Rectal smooth muscle tissue (tissue), 1 donor: ENCODE measurements at regions not wholly inside any gene's neighbourhood (a gene's known extent, or its start where the extent isn't known, plus 50 kb on each side); places are given as distances from the start of the nearest gene placed in this dataset.
"Not testable (repeated sequence)": the region's sequence is repeated elsewhere in the genome, so short reads cannot be mapped to it uniquely, and the experiment has no call there.

ENCODE experiments used
- H3K27ac ChIP-seq: one replicate; pipeline ENCODE4 v1.7.0; 2013; ENCODE audit warnings: low read depth, low read length, inconsistent platforms
- H3K27me3 ChIP-seq: one replicate; pipeline ENCODE4 v1.7.0; 2013; ENCODE audit warnings: low read length; ENCODE audit not compliant: control insufficient read depth, insufficient read depth
- H3K36me3 ChIP-seq: one replicate; pipeline ENCODE4 v1.7.0; 2013; ENCODE audit warnings: low read length; ENCODE audit not compliant: control insufficient read depth, insufficient read depth
- H3K4me1 ChIP-seq: one replicate; pipeline ENCODE4 v1.7.0; 2013; ENCODE audit warnings: low read length; ENCODE audit not compliant: control insufficient read depth, insufficient read depth
- H3K4me3 ChIP-seq: one replicate; pipeline ENCODE4 v1.7.0; 2013; ENCODE audit warnings: low read length
- H3K9ac ChIP-seq: one replicate; pipeline ENCODE4 v1.7.0; 2013; ENCODE audit warnings: low read length

DNA sequence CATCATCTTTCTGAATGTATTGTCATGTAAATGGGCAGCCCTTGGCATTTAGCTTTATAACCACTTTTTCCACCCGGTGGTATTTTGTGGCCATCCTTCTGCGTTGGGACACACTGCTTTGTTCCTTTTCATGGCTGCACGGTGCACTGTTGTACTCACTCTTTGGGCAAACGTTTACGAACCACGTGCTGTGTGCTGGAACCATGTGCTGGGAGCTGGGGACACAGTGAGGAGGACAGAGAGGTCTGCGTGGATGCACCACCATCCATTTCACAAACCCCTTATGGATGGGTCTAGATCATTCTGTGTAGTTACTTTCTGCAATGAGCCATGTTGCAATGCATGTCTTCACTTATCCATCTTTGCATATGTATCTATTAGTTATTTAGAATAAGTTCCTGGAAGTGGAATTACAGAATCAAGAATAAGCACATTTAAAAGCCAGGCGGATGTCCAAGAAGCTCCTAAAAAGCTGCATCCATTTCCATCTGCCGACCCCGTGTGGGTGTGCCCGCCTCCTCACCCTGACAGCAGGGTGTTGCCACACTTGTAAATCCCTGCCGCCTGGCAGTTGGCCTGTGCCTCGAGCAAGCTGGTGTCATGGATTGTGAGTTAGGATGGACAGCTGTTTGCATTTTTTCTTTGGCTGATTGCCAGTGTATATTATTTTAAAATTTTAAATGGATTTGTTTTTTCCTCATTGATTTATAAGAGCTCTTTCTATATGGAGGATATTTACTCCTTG is 183.8 kb downstream of the LAT start:
- not testable (repeated sequence) for H3K9ac ChIP-seq, H3K4me3 ChIP-seq, H3K27ac ChIP-seq, H3K4me1 ChIP-seq, H3K27me3 ChIP-seq, H3K36me3 ChIP-seq

DNA sequence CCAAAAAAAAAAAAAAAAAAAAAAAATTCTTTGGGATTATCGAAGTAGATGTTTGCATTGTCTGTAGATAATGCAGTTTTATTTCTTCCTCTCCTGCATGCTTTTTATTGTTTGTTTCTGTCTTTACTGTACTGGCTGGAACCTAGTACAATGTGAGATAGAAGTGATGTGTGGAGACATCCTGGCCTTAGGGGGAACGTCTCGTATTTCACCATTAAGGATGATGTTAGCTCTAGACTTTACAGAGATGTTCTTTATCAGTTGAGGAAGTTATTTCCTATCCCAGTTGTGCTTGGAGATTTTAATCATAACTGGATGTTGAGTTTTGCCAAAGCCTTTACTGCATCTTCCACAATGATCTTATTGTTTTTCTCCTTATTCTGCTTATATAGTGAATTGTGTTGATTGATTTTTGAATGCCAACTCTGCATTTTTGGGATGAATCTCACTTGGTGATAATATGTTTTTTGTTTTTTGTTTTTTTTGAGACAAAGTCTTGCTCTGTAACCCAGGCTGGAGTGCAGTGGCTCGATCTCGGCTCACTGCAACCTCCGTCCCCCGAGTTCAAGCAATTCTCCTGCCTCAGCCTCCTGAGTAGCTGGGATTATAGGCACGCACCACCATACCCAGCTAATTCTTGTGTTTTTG is 179.7 kb downstream of the LAT start:
- H3K9ac ChIP-seq, H3K27ac ChIP-seq, H3K4me3 ChIP-seq, H3K27me3 ChIP-seq, H3K4me1 ChIP-seq, H3K36me3 ChIP-seq: not testable (repeated sequence)

DNA sequence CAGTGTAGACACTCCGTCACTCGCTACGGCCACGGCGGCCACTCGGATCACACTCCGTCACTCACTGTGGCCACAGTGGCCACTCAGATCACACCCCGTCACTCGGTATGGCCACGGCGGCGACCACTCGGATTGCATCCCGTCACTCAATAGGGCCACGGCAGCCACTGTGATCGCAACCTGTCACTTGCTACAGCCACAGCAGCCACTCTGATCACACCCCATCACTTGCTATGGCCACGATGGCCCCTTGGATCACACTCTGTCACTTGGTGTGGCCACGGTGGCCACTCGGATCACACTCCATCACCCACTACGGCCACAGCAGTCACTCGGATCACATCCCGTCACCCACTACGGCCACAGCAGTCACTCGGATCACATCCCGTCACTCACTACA is 175.3 kb downstream of the LAT start:
- H3K4me1 ChIP-seq, H3K4me3 ChIP-seq, H3K27ac ChIP-seq, H3K36me3 ChIP-seq, H3K9ac ChIP-seq, H3K27me3 ChIP-seq: not testable (repeated sequence)

DNA sequence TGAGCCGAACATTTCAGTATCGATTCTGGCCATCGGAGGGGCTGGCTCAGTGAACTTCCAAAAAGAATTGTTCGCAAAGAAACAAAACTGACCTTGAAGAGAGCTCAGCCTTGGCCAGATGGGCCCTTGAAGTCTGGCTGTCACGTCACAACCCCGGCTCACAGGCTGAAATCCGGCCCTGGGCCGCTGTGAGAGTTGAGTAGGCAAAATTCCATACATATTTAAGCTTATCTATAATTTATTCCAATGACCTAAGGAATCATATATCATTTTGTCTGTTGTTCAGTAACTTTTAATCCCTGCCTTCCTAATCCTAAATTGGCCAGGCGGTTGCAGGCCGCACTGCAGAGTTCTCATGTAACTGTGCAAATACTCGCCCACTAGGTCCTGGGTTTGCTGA is 174.8 kb downstream of the LAT start:
- H3K27me3 ChIP-seq, H3K4me1 ChIP-seq, H3K36me3 ChIP-seq, H3K27ac ChIP-seq, H3K4me3 ChIP-seq, H3K9ac ChIP-seq: not testable (repeated sequence)

DNA sequence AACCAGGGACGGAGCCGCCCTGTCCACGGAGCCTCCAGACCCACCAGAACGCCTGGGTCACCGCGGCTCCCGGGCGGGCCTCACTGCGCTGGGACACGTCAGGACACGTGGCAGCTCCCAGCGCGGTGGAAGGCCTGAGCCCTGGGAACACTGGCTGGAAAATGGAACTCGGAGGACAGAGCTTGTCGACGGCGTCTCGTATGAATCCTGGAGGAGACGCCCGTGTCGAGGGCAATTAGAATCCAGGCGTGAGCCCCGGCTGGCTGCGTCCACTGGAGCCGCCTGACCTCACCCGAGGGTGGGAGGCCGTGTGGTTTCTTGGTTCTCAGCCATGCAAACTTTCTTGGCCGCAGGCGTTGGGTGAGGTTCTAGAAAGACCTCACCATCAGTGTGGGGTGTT is 173.9 kb downstream of the LAT start:
- Histone ChIP-seq H3K4me3 (no peak overlapping the region), H3K27me3 (no peaks in the 10 kb centered on the region), H3K27ac (no peak overlapping the region), H3K4me1 (peaks cover 4% of the 10 kb centered on the region), H3K36me3 (no peaks in the 10 kb centered on the region), H3K9ac (no peak overlapping the region)

DNA sequence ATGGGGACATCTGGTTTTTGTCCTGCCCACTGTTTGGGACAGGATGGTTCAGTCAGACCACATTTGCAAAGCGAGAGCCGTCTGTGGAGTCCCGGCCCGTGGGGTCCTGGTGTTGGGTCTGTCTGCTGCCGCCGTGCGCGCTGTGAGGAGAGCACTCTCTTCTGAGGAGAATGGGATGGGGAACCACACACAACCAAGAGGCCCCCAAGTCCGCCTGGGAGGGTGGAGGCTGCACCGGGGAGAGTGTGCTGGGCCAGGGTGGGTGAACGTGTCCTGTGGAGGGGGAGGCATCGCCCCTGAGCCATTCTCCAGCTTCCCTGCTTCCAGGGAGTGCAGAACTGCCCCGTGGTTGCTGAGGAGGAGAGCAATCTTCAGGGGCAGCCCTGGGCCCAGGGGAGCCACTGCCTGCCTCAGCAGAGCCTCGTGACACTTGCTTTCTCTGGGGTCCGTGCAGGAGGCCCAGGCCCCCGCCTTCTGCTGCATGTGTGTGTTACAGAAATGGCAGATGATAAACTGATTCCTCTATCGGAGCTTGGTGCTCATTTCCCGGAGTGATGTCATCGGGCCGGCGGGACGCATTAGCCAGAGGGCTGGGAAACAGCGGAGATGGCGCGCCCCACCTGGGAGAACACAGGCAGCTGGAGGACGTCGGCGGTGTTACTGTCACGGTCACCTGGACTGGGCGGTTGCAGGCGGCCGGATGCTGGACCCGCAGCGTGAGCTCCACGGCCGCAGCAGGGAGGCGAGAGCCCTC is 173.4 kb downstream of the LAT start:
- not testable (repeated sequence) for H3K4me1 ChIP-seq, H3K9ac ChIP-seq, H3K27ac ChIP-seq, H3K36me3 ChIP-seq, H3K4me3 ChIP-seq, H3K27me3 ChIP-seq

DNA sequence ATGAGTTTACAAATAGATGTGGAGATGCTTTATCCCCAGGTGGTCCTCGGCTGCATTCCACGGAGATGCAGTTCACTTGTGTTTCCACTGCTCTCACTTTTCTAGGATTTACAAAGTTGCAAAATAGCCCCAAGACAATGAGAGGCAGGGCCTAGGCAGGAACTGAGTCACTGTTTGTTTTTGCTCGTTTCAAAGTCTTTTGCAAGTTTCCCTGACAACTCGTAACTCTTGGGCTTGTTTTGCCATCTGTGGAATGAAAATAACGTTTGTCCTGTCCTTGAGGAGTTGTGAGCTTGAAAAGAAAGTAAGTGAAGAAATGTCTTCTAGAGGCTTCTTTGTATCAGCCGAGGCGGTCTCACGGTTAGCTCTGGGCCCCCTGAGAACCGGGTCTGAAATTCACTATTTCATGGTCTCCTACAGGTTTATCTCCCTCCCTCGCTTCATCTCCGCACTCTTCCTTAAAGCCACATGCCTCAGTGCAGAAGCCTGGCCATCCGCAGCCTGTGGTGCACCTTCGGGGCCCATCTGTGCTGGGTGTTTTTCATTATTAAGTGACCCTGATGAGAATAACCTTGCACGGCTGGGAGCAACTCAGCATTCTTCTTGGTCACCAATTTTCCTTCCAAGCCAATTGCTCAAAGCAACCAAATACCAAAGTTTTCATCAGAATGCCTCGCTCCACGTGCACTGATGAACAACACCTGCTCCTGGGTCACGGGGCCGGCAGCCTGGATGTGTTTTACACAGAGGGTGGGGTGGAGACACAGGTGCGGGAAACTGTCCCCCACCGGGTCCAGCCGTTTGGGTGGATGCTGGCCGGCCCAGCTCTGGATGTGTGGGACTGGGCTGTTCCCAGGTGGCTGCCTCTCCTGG is 172.4 kb downstream of the LAT start:
- H3K36me3 ChIP-seq, H3K4me3 ChIP-seq, H3K27me3 ChIP-seq, H3K4me1 ChIP-seq, H3K9ac ChIP-seq: not testable (repeated sequence)
- peak overlapping the region; percentile 51 for H3K27ac ChIP-seq

DNA sequence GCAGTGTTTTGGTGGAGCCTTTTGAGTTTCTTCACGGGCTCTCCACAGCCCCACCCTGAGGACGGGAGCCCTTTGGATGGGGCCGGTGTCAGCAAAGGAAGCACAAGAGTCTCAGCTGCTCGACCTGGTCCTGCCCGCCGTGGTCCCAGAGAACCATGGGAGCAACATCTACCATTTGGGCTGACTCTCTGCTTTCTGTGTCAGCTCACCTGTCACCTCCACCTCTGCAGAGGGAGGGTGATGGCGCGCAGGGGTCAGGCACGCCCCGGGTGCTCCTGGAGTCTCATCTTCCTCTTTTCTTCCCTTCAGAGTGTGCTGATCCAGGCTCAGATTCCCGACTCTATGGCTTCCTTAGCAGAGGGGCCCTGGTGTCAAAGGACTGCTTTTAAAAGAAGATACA is 171.7 kb downstream of the LAT start:
- Histone ChIP-seq H3K27me3 (no peaks in the 10 kb centered on the region), H3K4me3 (no peak overlapping the region), H3K9ac (no peak overlapping the region), H3K4me1 (peaks cover 4% of the 10 kb centered on the region), H3K36me3 (no peaks in the 10 kb centered on the region), H3K27ac (no peak overlapping the region)

DNA sequence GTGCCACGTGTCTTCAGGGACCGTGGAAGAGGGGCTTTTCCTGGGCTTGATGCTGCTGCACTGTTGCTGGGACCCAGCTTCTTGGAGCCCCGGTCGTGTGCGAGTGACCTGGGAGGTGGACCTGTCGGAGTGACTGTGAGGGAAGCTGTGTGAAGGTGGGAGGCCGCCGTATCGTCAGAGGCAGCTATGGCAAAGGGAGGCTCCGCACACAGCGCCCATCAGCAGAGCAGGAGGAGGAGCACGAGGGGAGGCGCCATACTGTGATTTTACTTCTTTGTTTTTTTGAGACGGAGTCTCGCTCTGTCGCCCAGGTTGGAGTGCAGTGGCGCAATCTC is 171.0 kb downstream of the LAT start:
- not testable (repeated sequence) for H3K4me1 ChIP-seq, H3K27ac ChIP-seq, H3K4me3 ChIP-seq, H3K27me3 ChIP-seq, H3K9ac ChIP-seq, H3K36me3 ChIP-seq

DNA sequence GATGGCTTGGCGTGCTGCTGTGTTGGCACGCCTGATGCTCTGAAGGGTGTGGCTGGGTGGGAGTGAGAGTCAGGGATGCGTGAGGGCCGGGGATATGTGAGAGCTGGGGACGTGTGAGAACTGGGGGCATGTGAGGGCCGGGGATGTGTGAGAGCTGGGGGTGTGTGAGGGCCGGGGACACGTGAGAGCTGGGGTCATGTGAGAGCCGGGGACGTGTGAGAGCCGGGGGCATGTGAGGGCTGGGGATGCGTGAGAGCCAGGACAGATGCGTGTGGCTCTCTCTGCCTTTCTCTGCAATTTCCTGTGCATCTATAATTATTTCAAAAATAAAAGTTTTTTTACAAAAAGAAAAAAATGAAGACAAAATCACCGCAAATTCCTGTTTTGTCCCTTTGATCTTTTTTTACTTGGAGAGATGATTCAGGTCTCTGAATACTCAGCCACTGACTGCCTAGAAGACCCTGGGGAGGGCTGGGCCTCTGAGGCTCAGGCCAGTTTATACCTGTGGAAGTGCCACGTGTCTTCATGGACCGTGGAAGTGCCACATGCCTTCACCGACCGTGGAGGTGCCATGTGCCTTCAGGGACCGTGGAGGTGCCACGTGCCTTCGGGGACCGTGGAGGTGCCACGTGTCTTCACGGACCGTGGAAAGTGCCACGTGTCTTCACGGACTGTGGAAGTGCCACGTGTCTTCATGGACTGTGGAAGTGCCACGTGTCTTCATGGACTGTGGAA is 170.4 kb downstream of the LAT start:
- H3K4me3 ChIP-seq, H3K27me3 ChIP-seq, H3K36me3 ChIP-seq, H3K4me1 ChIP-seq, H3K9ac ChIP-seq, H3K27ac ChIP-seq: not testable (repeated sequence)

DNA sequence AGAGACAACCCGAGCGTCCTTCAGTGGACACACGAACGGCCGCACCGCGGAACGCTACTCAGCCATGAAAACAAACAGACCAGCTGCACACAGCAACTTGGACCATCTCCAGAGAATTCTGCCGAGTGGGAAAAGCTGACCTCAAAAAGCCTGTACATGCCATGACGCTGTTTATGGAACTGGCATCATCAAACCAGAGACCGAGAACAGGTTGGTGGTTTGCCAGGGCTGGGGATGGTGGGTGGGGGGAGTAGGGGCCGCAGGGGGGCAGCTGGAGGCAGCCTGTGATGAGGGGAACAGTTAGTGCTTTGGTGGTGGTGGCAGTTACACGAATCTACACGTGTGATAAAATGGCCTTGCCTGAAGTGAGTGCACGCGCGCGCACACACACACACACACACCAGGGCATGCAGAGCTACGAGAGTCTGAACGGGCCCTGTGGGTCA is 169.8 kb downstream of the LAT start:
- Histone ChIP-seq H3K36me3 (no peaks in the 10 kb centered on the region), H3K27ac (no peak overlapping the region), H3K9ac (no peak overlapping the region), H3K4me3 (no peak overlapping the region), H3K4me1 (peaks cover 4% of the 10 kb centered on the region), H3K27me3 (no peaks in the 10 kb centered on the region)

DNA sequence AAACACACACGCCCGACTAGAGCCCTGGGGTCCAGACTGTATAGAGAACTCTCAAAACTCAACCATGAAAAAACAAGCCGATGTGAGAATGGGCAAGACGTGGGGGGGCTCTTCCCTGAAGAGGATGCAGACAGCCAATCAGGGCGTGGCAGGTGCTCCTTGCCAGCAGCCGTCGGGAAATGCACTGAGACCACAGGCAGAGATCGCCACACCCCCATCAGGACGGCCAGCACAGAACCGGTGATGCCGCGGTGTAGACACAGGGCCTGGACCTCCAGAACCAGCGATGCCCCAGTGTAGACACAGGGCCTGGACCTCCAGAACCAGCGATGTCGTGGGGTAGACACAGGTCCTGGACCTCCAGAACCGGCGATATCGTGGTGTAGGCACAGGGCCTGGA is 169.2 kb downstream of the LAT start:
- Histone ChIP-seq H3K27ac (no peak overlapping the region), H3K4me3 (no peak overlapping the region), H3K27me3 (no peaks in the 10 kb centered on the region), H3K9ac (no peak overlapping the region), H3K36me3 (no peaks in the 10 kb centered on the region), H3K4me1 (peaks cover 4% of the 10 kb centered on the region)
